ENCODE measurements at regions not wholly inside any gene's neighbourhood (a gene's known extent, or its start where the extent isn't known, plus 50 kb on each side); places are given as distances from the start of the nearest gene placed in this dataset.

- Histone ChIP-seq H3K4me3 (no peak overlapping the region), H3K36me3 (no peaks in the 10 kb centered on the region), H3K4me1 (no peaks in the 10 kb centered on the region), H3K27ac (replicated peaks) (no peak overlapping the region), H3K9me3 (replicated peaks) (peaks cover 24% of the 10 kb centered on the region), H3K27me3 (ENCODE audit: low read depth) (no peaks in the 10 kb centered on the region)
- TF ChIP-seq CTCF (IDR thresholded peaks at IDR 0.05; ENCODE audit: borderline replicate concordance): no peak
- no peak for DNase-seq
- intact Hi-C loops (cut with micrococcal nuclease): no loop called here
These were observed 232.5 kb upstream of the GPRIN3 start for GRCh38 chr4:89539797-89540711.

- no peak overlapping the region for H3K27ac ChIP-seq (replicated peaks)
- H3K27me3 ChIP-seq (ENCODE audit: low read depth): no peaks in the 10 kb centered on the region
- no peak for TF ChIP-seq CTCF (IDR thresholded peaks at IDR 0.05; ENCODE audit: borderline replicate concordance)
- intact Hi-C loops (cut with micrococcal nuclease): no loop called here
- no peak overlapping the region for H3K4me3 ChIP-seq
- peaks cover 22% of the 10 kb centered on the region for H3K9me3 ChIP-seq (replicated peaks)
- no peak for DNase-seq
- H3K36me3 ChIP-seq: no peaks in the 10 kb centered on the region
- no peaks in the 10 kb centered on the region for H3K4me1 ChIP-seq
These were observed 231.8 kb upstream of the GPRIN3 start for GRCh38 chr4:89539374-89539773.

GRCh38 chr4:89538886-89539285 lies 231.3 kb upstream of the GPRIN3 start:
- intact Hi-C loops (cut with micrococcal nuclease): no loop called here
- H3K36me3 ChIP-seq: no peaks in the 10 kb centered on the region
- no peak for TF ChIP-seq CTCF (IDR thresholded peaks at IDR 0.05; ENCODE audit: borderline replicate concordance)
- no peak overlapping the region for H3K27ac ChIP-seq (replicated peaks)
- H3K4me3 ChIP-seq: no peak overlapping the region
- no peak for DNase-seq
- H3K4me1 ChIP-seq: no peaks in the 10 kb centered on the region
- H3K27me3 ChIP-seq (ENCODE audit: low read depth): no peaks in the 10 kb centered on the region
- peaks cover 18% of the 10 kb centered on the region for H3K9me3 ChIP-seq (replicated peaks)

- H3K4me3 ChIP-seq: no peak overlapping the region
- intact Hi-C loops (cut with micrococcal nuclease): no loop called here
- no peak for DNase-seq
- H3K36me3 ChIP-seq: no peaks in the 10 kb centered on the region
- no peaks in the 10 kb centered on the region for H3K27me3 ChIP-seq (ENCODE audit: low read depth)
- no peak overlapping the region for H3K27ac ChIP-seq (replicated peaks)
- no peak for TF ChIP-seq CTCF (IDR thresholded peaks at IDR 0.05; ENCODE audit: borderline replicate concordance)
- H3K9me3 ChIP-seq (replicated peaks): peaks cover 12% of the 10 kb centered on the region
- H3K4me1 ChIP-seq: no peaks in the 10 kb centered on the region
These were observed 230.6 kb upstream of the GPRIN3 start for GRCh38 chr4:89538171-89538570.

GRCh38 chr4:89537281-89537680 lies 229.7 kb upstream of the GPRIN3 start:
- Histone ChIP-seq H3K27me3 (ENCODE audit: low read depth) (no peaks in the 10 kb centered on the region), H3K4me3 (no peak overlapping the region), H3K9me3 (replicated peaks) (peaks cover 5% of the 10 kb centered on the region), H3K4me1 (no peaks in the 10 kb centered on the region), H3K36me3 (no peaks in the 10 kb centered on the region), H3K27ac (replicated peaks) (no peak overlapping the region)
- intact Hi-C loops (cut with micrococcal nuclease): no loop called here
- no peak for DNase-seq
- no peak for TF ChIP-seq CTCF (IDR thresholded peaks at IDR 0.05; ENCODE audit: borderline replicate concordance)

Data from left ventricle myocardium inferior (tissue), 1 donor.